ENCODE measurements at regions not wholly inside any gene's neighbourhood (a gene's known extent, or its start where the extent isn't known, plus 50 kb on each side); places are given as distances from the start of the nearest gene placed in this dataset.

GRCh38 chr10:54908019-54908418, 107.0 kb upstream of the PCDH15 start:
- Histone ChIP-seq H2AFZ (ENCODE audit: control insufficient read depth, low read length) (no peak overlapping the region), H4K20me1 (ENCODE audit: control insufficient read depth, extremely low read depth, insufficient read depth, low read length) (no peaks in the 10 kb centered on the region), H3K27ac (ENCODE audit: control insufficient read depth, insufficient read depth, low read length) (no peak overlapping the region), H3K36me3 (ENCODE audit: control insufficient read depth in 2 of 2, extremely low read depth in 1 of 2, insufficient read depth in 2 of 2, low read length in 2 of 2) (no peaks in the 10 kb centered on the region), H3K9me1 (ENCODE audit: control insufficient read depth, extremely low read depth, insufficient read depth, low read length) (no peaks in the 10 kb centered on the region), H3K4me1 (ENCODE audit: control insufficient read depth, extremely low read depth, insufficient read depth, low read length) (no peaks in the 10 kb centered on the region), H3K4me2 (ENCODE audit: control insufficient read depth, extremely low read depth, insufficient read depth, low read depth, low read length) (no peak overlapping the region), H3K79me2 (ENCODE audit: control insufficient read depth, insufficient read depth, low read length) (no peaks in the 10 kb centered on the region), H3K9me3 (ENCODE audit: control insufficient read depth, low read depth, low read length) (no peaks in the 10 kb centered on the region), H3K27me3 (ENCODE audit: control insufficient read depth, extremely low read depth, insufficient read depth, low read length) (no peaks in the 10 kb centered on the region), H3K9ac (ENCODE audit: control insufficient read depth, extremely low read depth, insufficient read depth, low read length) (no peak overlapping the region), H3K4me3 (ENCODE audit: control insufficient read depth in 2 of 3, extremely low read depth in 1 of 3, insufficient read depth in 2 of 3, low read depth in 1 of 3, low read length in 3 of 3) (no peak overlapping the region)
- no peak for FAIRE-seq
- dilution Hi-C loops (cut with MboI; ENCODE audit: extremely low pct_ligation_motif_present, low sequenced_read_pairs) = no loop called here
- TF ChIP-seq EZH2 (IDR thresholded peaks at IDR 0.05; ENCODE audit: low read length) (no peak), CTCF (optimal IDR thresholded peaks at IDR 0.05 in 1 of 3, IDR thresholded peaks at IDR 0.05 in 1 of 3, conservative IDR thresholded peaks at IDR 0.05 in 1 of 3; ENCODE audit: extremely low read depth in 1 of 3, insufficient read depth in 2 of 3, low read length in 3 of 3) (no peak)
- no peak for DNase-seq (ENCODE audit: low read depth, low spot score)

GRCh38 chr10:54906940-54907339, 105.9 kb upstream of the PCDH15 start:
- DNase-seq (ENCODE audit: low read depth, low spot score) = no peak
- Histone ChIP-seq H3K9me3 (ENCODE audit: control insufficient read depth, low read depth, low read length) (no peaks in the 10 kb centered on the region), H3K79me2 (ENCODE audit: control insufficient read depth, insufficient read depth, low read length) (no peaks in the 10 kb centered on the region), H3K27ac (ENCODE audit: control insufficient read depth, insufficient read depth, low read length) (no peak overlapping the region), H3K36me3 (ENCODE audit: control insufficient read depth in 2 of 2, extremely low read depth in 1 of 2, insufficient read depth in 2 of 2, low read length in 2 of 2) (no peaks in the 10 kb centered on the region), H2AFZ (ENCODE audit: control insufficient read depth, low read length) (no peak overlapping the region), H3K4me1 (ENCODE audit: control insufficient read depth, extremely low read depth, insufficient read depth, low read length) (no peaks in the 10 kb centered on the region), H3K9me1 (ENCODE audit: control insufficient read depth, extremely low read depth, insufficient read depth, low read length) (no peaks in the 10 kb centered on the region), H3K4me2 (ENCODE audit: control insufficient read depth, extremely low read depth, insufficient read depth, low read depth, low read length) (no peak overlapping the region), H3K9ac (ENCODE audit: control insufficient read depth, extremely low read depth, insufficient read depth, low read length) (no peak overlapping the region), H4K20me1 (ENCODE audit: control insufficient read depth, extremely low read depth, insufficient read depth, low read length) (no peaks in the 10 kb centered on the region), H3K4me3 (ENCODE audit: control insufficient read depth in 2 of 3, extremely low read depth in 1 of 3, insufficient read depth in 2 of 3, low read depth in 1 of 3, low read length in 3 of 3) (no peak overlapping the region), H3K27me3 (ENCODE audit: control insufficient read depth, extremely low read depth, insufficient read depth, low read length) (no peaks in the 10 kb centered on the region)
- no peak for FAIRE-seq
- dilution Hi-C loops (cut with MboI; ENCODE audit: extremely low pct_ligation_motif_present, low sequenced_read_pairs) = no loop called here
- TF ChIP-seq EZH2 (IDR thresholded peaks at IDR 0.05; ENCODE audit: low read length) (no peak), CTCF (optimal IDR thresholded peaks at IDR 0.05 in 1 of 3, IDR thresholded peaks at IDR 0.05 in 1 of 3, conservative IDR thresholded peaks at IDR 0.05 in 1 of 3; ENCODE audit: extremely low read depth in 1 of 3, insufficient read depth in 2 of 3, low read length in 3 of 3) (no peak)
